HG03175 (cell line): ENCODE measurements at regions not wholly inside any gene's neighbourhood (a gene's known extent, or its start where the extent isn't known, plus 50 kb on each side); places are given as distances from the start of the nearest gene placed in this dataset.

Source experiments
- ATAC-seq: cut with Tn5 transposase; IDR thresholded peaks from one replicate; pipeline ENCODE4 v1.9.1; 2021; ENCODE audit warnings: mild to moderate bottlenecking, moderate library complexity; ENCODE audit not compliant: unreplicated experiment

- no peak for ATAC-seq
Measured at GRCh38 chrX:66328950-66329596, 165.0 kb downstream of the HEPH start.

- ATAC-seq: no peak
Measured at GRCh38 chrX:66360894-66361293, 196.8 kb downstream of the HEPH start.

DNA sequence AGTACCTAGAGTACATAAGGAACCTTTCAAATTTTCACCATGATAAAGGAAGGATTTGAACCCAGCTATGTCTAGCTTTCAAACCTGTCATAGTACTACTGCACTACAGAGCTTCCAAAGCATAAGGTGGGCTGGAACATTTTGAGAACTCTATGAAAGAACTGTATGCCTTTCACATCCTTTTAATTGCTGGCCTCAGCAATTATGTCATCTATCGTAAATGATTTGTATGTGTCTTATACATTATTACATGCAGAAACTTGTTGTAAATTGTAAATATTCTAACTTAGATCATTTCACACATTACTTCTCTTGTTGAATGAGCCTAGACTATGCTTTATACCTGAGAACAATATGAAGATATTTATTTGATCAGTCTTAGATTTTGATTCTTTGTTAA is 220.7 kb downstream of the HEPH start:
- ATAC-seq: no peak

GRCh38 chrX:66399273-66399672 is 235.2 kb downstream of the HEPH start:
- ATAC-seq: no peak

DNA sequence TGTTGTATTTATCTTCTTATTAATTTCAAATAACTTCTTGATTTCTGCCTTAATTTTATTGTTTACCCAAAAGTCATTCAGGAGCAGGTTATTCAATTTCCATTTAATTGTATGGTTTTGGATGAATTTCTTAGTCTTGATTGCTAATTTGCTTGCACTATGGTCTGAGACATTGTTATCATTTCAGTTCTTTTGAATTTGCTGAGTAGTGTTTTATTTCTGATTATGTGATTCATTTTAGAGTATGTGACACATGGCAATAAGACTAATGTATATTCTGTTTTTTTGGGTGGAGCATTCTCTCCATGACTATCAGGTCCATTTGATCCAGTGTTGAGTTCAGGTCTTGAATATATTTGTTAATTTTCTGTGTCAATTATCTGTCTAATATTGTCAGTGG is 236.7 kb downstream of the EDA2R start:
- ATAC-seq: no peak

DNA sequence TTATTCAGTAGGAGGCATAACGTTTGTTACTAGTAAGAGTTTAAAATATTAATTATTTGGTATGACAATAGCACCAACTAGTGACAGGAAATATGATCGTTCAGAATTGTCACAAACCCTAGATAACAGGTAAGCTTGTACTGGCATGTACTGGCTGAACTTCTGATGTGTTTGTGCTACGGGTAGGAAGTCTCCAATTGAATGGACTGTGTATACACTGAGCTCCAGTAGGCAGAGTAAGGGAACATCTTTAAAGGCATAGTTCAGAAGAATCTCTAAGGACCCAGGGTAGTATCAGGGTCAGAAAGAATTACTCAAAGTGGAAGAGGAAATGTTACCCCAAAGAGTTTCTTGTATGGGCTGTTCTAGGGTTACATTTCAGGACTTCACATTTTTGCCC is 230.4 kb downstream of the EDA2R start:
- peak; percentile 46 for ATAC-seq

- no peak for ATAC-seq
Measured at GRCh38 chrX:66410806-66411205, 228.1 kb downstream of the EDA2R start.
